DOHH2 (cell line): ENCODE measurements at regions not wholly inside any gene's neighbourhood (a gene's known extent, or its start where the extent isn't known, plus 50 kb on each side); places are given as distances from the start of the nearest gene placed in this dataset.

ENCODE experiments used
- EZH2phosphoT487 ChIP-seq: fragments of 200-600 bp; sonication (generic); IDR thresholded peaks from 2 replicates; pipeline ENCODE4 v1.6.1; 2017; ENCODE audit warnings: borderline replicate concordance, mild to moderate bottlenecking, antibody characterized with exemption, low read length, moderate library complexity, mixed read lengths
- TF ChIP-seq, protein P1 (sequence below): fragments of 200-600 bp; sonication (generic); IDR thresholded peaks from one replicate; pipeline ENCODE4 v1.5.1; 2014; ENCODE audit warnings: antibody characterized with exemption, mild to moderate bottlenecking, low read depth, low read length; ENCODE audit not compliant: poor library complexity, severe bottlenecking

GRCh38 chr13:50079655-50080202, 64.5 kb downstream of the KCNRG start:
- TF ChIP-seq, protein P1, sequence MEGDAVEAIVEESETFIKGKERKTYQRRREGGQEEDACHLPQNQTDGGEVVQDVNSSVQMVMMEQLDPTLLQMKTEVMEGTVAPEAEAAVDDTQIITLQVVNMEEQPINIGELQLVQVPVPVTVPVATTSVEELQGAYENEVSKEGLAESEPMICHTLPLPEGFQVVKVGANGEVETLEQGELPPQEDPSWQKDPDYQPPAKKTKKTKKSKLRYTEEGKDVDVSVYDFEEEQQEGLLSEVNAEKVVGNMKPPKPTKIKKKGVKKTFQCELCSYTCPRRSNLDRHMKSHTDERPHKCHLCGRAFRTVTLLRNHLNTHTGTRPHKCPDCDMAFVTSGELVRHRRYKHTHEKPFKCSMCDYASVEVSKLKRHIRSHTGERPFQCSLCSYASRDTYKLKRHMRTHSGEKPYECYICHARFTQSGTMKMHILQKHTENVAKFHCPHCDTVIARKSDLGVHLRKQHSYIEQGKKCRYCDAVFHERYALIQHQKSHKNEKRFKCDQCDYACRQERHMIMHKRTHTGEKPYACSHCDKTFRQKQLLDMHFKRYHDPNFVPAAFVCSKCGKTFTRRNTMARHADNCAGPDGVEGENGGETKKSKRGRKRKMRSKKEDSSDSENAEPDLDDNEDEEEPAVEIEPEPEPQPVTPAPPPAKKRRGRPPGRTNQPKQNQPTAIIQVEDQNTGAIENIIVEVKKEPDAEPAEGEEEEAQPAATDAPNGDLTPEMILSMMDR, result no peak
- no peak for TF ChIP-seq EZH2phosphoT487
